H9 (cell line): ENCODE measurements at regions not wholly inside any gene's neighbourhood (a gene's known extent, or its start where the extent isn't known, plus 50 kb on each side); places are given as distances from the start of the nearest gene placed in this dataset.

Experiments
- DNase-seq: peaks from one replicate; pipeline ENCODE4 v3.0.0-alpha.2; 2017
- H2AFZ ChIP-seq: one replicate; pipeline ENCODE4 v1.6.1; 2013; ENCODE audit warnings: mild to moderate bottlenecking, low read length, control low read depth, moderate library complexity
- H2AK5ac ChIP-seq: 2 replicates; pipeline ENCODE4 v1.6.1; 2013; ENCODE audit warnings: low read length, control low read depth, mixed read lengths; ENCODE audit not compliant: insufficient read length
- H2BK120ac ChIP-seq: one replicate; pipeline ENCODE4 v1.6.1; 2013; ENCODE audit warnings: low read depth, mild to moderate bottlenecking, low read length, control low read depth, inconsistent platforms; ENCODE audit not compliant: poor library complexity, severe bottlenecking
- H2BK12ac ChIP-seq: 2 replicates; pipeline ENCODE4 v1.6.1; 2013; ENCODE audit warnings: low read length, control low read depth, mixed read lengths, low read depth; ENCODE audit not compliant: insufficient read length
- H2BK15ac ChIP-seq: 2 replicates; pipeline ENCODE4 v1.6.1; 2013; ENCODE audit warnings: low read depth, low read length, control low read depth
- H2BK20ac ChIP-seq: one replicate; pipeline ENCODE4 v1.6.1; 2013; ENCODE audit warnings: low read depth, mild to moderate bottlenecking, low read length, control low read depth, inconsistent platforms; ENCODE audit not compliant: poor library complexity, severe bottlenecking
- H2BK5ac ChIP-seq: 2 replicates; pipeline ENCODE4 v1.6.1; 2013; ENCODE audit warnings: low read length, control low read depth, mixed read lengths; ENCODE audit not compliant: insufficient read length
- H3K14ac ChIP-seq: 2 replicates; pipeline ENCODE4 v1.6.1; 2013; ENCODE audit warnings: low read length, control low read depth; ENCODE audit not compliant: insufficient read depth
- H3K18ac ChIP-seq: 2 replicates; pipeline ENCODE4 v1.6.1; 2013; ENCODE audit warnings: low read depth, mild to moderate bottlenecking, mixed read lengths, low read length, control low read depth; ENCODE audit not compliant: insufficient read length
- H3K23ac ChIP-seq: 2 replicates; pipeline ENCODE4 v1.6.1; 2013; ENCODE audit warnings: low read length, control low read depth, mixed read lengths, low read depth; ENCODE audit not compliant: insufficient read length
- H3K23me2 ChIP-seq: 2 replicates; pipeline ENCODE4 v1.6.1; 2013; ENCODE audit warnings: low read depth, mild to moderate bottlenecking, mixed read lengths, low read length, control low read depth; ENCODE audit not compliant: insufficient read length, poor library complexity, severe bottlenecking
- H3K27ac ChIP-seq: 2 replicates; pipeline ENCODE4 v1.5.1; 2013; ENCODE audit warnings: low read length, control low read depth, mixed read lengths, low read depth; ENCODE audit not compliant: insufficient read length
- H3K27me3 ChIP-seq: 2 replicates; pipeline ENCODE4 v1.6.1; 2013; ENCODE audit warnings: low read length, control low read depth, inconsistent platforms; ENCODE audit not compliant: insufficient read depth
- H3K4ac ChIP-seq: 2 replicates; pipeline ENCODE4 v1.6.1; 2013; ENCODE audit warnings: low read depth, mild to moderate bottlenecking, control low read depth, inconsistent platforms, low read length, moderate library complexity
- H3K4me1 ChIP-seq: 2 replicates; pipeline ENCODE4 v1.6.1; 2013; ENCODE audit warnings: low read length, control low read depth, inconsistent platforms; ENCODE audit not compliant: insufficient read depth
- H3K4me2 ChIP-seq: 2 replicates; pipeline ENCODE4 v1.6.1; 2013; ENCODE audit warnings: low read length, control low read depth, mixed read lengths; ENCODE audit not compliant: insufficient read length, insufficient read depth
- H3K56ac ChIP-seq: 2 replicates; pipeline ENCODE4 v1.6.1; 2013; ENCODE audit warnings: low read depth, mild to moderate bottlenecking, mixed read lengths, low read length, control low read depth; ENCODE audit not compliant: insufficient read length
- H3K79me1 ChIP-seq: 2 replicates; pipeline ENCODE4 v1.6.1; 2013; ENCODE audit warnings: low read depth, mild to moderate bottlenecking, moderate library complexity, low read length, control low read depth, inconsistent platforms; ENCODE audit not compliant: insufficient read depth, poor library complexity, severe bottlenecking
- H3K79me2 ChIP-seq: 2 replicates; pipeline ENCODE4 v1.6.1; 2013; ENCODE audit warnings: low read length, control low read depth, inconsistent platforms; ENCODE audit not compliant: insufficient read depth
- H3K9ac ChIP-seq: 2 replicates; pipeline ENCODE4 v1.6.1; 2013; ENCODE audit warnings: low read length, control low read depth, mixed read lengths; ENCODE audit not compliant: insufficient read length; ENCODE audit errors: extremely low read depth
- H3K9me3 ChIP-seq: one replicate; pipeline ENCODE4 v1.6.1; 2013; ENCODE audit warnings: low read depth, low read length, inconsistent platforms; ENCODE audit not compliant: control insufficient read depth
- H3T11ph ChIP-seq: one replicate; pipeline ENCODE4 v1.6.1; 2013; ENCODE audit warnings: mild to moderate bottlenecking, low read length, control low read depth, inconsistent platforms
- H4K20me1 ChIP-seq: one replicate; pipeline ENCODE4 v1.6.1; 2013; ENCODE audit not compliant: control insufficient read depth, insufficient read length, insufficient read depth
- H4K5ac ChIP-seq: 2 replicates; pipeline ENCODE4 v1.6.1; 2013; ENCODE audit warnings: low read depth, mild to moderate bottlenecking, mixed read lengths, low read length, control low read depth; ENCODE audit not compliant: insufficient read length
- H4K8ac ChIP-seq: replicated peaks from 2 replicates; pipeline ENCODE4 v1.6.1; 2013; ENCODE audit warnings: low read length, control low read depth, mixed read lengths, low read depth; ENCODE audit not compliant: insufficient read length
- H4K91ac ChIP-seq: 2 replicates; pipeline ENCODE4 v1.6.1; 2013; ENCODE audit warnings: low read depth, mild to moderate bottlenecking, moderate library complexity, mixed read lengths, low read length, control low read depth; ENCODE audit not compliant: insufficient read length
- H3K27ac Mint-ChIP-seq, 3 experiments: 2 replicates in 2 of 3; 3 replicates in 1 of 3; pipeline ENCODE4 v1.8.0; 2020 to 2021; ENCODE audit warnings: mixed read lengths in 3 of 3, mild to moderate bottlenecking in 1 of 3, moderate library complexity in 1 of 3
- H3K27me3 Mint-ChIP-seq: 2 replicates; pipeline ENCODE4 v1.8.0; 2021; ENCODE audit warnings: low read depth, mild to moderate bottlenecking, moderate library complexity, mixed read lengths
- H3K36me3 Mint-ChIP-seq, 3 experiments: 2 replicates in 2 of 3; 3 replicates in 1 of 3; pipeline ENCODE4 v1.8.0; 2020 to 2021; ENCODE audit warnings: low read depth in 3 of 3, mixed read lengths in 3 of 3; ENCODE audit not compliant: insufficient read depth in 1 of 3
- H3K4me1 Mint-ChIP-seq, 2 experiments: 2 replicates each; pipeline ENCODE4 v1.8.0; 2020; ENCODE audit warnings: mixed read lengths in 2 of 2
- H3K4me3 Mint-ChIP-seq, 2 experiments: 2 replicates in 1 of 2; 3 replicates in 1 of 2; pipeline ENCODE4 v1.8.0; 2020 to 2021; ENCODE audit warnings: mild to moderate bottlenecking in 2 of 2, mixed read lengths in 2 of 2, moderate library complexity in 1 of 2
- H3K9me3 Mint-ChIP-seq, 2 experiments: 2 replicates in 1 of 2; 3 replicates in 1 of 2; pipeline ENCODE4 v1.8.0; 2020; ENCODE audit warnings: mild to moderate bottlenecking in 2 of 2, mixed read lengths in 2 of 2, moderate library complexity in 1 of 2
- CTCF ChIP-seq: fragments of 200-600 bp; sonication (generic); conservative IDR thresholded peaks from 3 replicates; pipeline ENCODE4 v1.8.0; 2021; ENCODE audit warnings: antibody characterized with exemption, mild to moderate bottlenecking
- WGBS: extraction: QIAGEN DNeasy Blood & Tissue Kit; methylation state at CpG from one replicate; pipeline ENCODE4 v1.1.7; 2013; ENCODE audit warnings: missing lambda C conversion rate, low lambda C conversion rate, mixed read lengths; ENCODE audit not compliant: insufficient read length; ENCODE audit errors: extremely low coverage; 5-methylcytosine and 5-hydroxymethylcytosine counted together

DNA sequence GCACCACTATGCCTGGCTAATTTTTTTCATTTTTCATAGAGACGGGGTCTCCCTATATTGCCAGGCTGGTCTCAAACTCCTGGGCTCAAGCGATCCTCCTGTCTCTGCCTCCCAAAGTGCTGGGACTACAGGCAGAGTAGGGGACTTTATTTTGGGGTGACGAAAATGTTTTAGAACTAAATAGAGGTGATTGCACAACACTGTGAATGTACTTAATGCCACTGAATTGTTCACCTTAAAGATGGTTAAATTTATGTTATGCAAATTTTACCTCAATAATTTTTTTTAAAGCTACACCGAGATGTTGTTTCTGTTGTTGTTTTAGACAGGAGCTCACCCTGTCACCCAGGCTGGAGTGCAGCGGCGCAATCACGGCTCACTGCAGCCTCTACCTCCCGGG is 111.9 kb upstream of the SEC14L1 start:
- DNase-seq, result no peak
- Mint-ChIP-seq H3K4me3 (no peak overlapping the region; a peak in 1 of 5 replicates), H3K36me3 (peaks cover 0 to 13% (median 0%) of the 10 kb centered on the region in 3 experiments; a peak in 3 of 7 replicates), H3K27me3 (peaks cover 4% of the 10 kb centered on the region), H3K27ac (no peak overlapping the region), H3K9me3 (peaks cover 10 to 15% of the 10 kb centered on the region in 2 experiments), H3K4me1 (peaks cover 0 to 6% of the 10 kb centered on the region in 2 experiments; a peak in 1 of 4 replicates)
- Histone ChIP-seq H2BK12ac (no peak overlapping the region), H3K4me2 (no peak overlapping the region), H2BK20ac (no peak overlapping the region), H3K9me3 (no peaks in the 10 kb centered on the region), H3K4ac (no peak overlapping the region), H2BK120ac (no peak overlapping the region), H4K8ac (no peak overlapping the region), H3K23ac (no peak overlapping the region), H4K5ac (no peak overlapping the region), H3K56ac (no peak overlapping the region), H3K27ac (no peak overlapping the region), H2BK15ac (no peak overlapping the region), H3K9ac (no peak overlapping the region), H3T11ph (no peak overlapping the region), H4K91ac (no peak overlapping the region), H3K79me1 (no peaks in the 10 kb centered on the region), H3K14ac (no peak overlapping the region), H2AK5ac (no peak overlapping the region), H3K79me2 (no peaks in the 10 kb centered on the region), H3K27me3 (no peaks in the 10 kb centered on the region; the same call in 1 of the 2 replicates), H2AFZ (no peak overlapping the region), H2BK5ac (no peak overlapping the region), H3K23me2 (no peaks in the 10 kb centered on the region), H3K4me1 (no peaks in the 10 kb centered on the region), H4K20me1 (no peaks in the 10 kb centered on the region), H3K18ac (no peak overlapping the region)
- TF ChIP-seq CTCF, result no peak
- no CpG with 5 or more reads among the region's 8 CpGs for WGBS
